ENCODE measurements at regions not wholly inside any gene's neighbourhood (a gene's known extent, or its start where the extent isn't known, plus 50 kb on each side); places are given as distances from the start of the nearest gene placed in this dataset.

GRCh38 chr2:118498943-118499342 lies 348.5 kb downstream of the EN1 start:
- no peak for DNase-seq

- DNase-seq, result no peak
These were observed 350.4 kb downstream of the EN1 start for GRCh38 chr2:118496870-118497611.

- DNase-seq, result no peak
These were observed 351.0 kb downstream of the EN1 start for GRCh38 chr2:118496467-118496866.

- DNase-seq, result no peak
These were observed 352.2 kb downstream of the EN1 start for GRCh38 chr2:118495290-118495689.

GRCh38 chr2:118493213-118493612 lies 354.2 kb downstream of the EN1 start:
- no peak for DNase-seq

GRCh38 chr2:118492335-118492734 lies 355.1 kb downstream of the EN1 start:
- DNase-seq, result no peak

- DNase-seq, result no peak
These were observed 357.1 kb downstream of the EN1 start for GRCh38 chr2:118490330-118490729.

- DNase-seq, result no peak
These were observed 357.6 kb downstream of the EN1 start for GRCh38 chr2:118489712-118490299.

GRCh38 chr2:118481299-118481698 lies 366.1 kb downstream of the EN1 start:
- DNase-seq, result no peak

GRCh38 chr2:118479020-118479419 lies 368.4 kb downstream of the EN1 start:
- DNase-seq, result no peak

GRCh38 chr2:118477111-118477862 lies 370.2 kb downstream of the EN1 start:
- DNase-seq, result no peak

GRCh38 chr2:118475622-118476205 lies 371.7 kb downstream of the EN1 start:
- DNase-seq, result no peak

- DNase-seq, result no peak
These were observed 372.9 kb downstream of the EN1 start for GRCh38 chr2:118474541-118474920.

GRCh38 chr2:118473846-118474540 lies 373.5 kb downstream of the EN1 start:
- DNase-seq, result no peak

- no peak for DNase-seq
These were observed 374.2 kb downstream of the EN1 start for GRCh38 chr2:118473241-118473640.

- DNase-seq, result no peak
These were observed 377.2 kb downstream of the EN1 start for GRCh38 chr2:118470297-118470696.

GRCh38 chr2:118469103-118469502 lies 378.3 kb downstream of the EN1 start:
- no peak for DNase-seq

- DNase-seq, result no peak
These were observed 376.4 kb downstream of the INSIG2 start for GRCh38 chr2:118464546-118465265.

- DNase-seq, result no peak
These were observed 375.8 kb downstream of the INSIG2 start for GRCh38 chr2:118464046-118464445.

GRCh38 chr2:118460425-118460824 lies 372.2 kb downstream of the INSIG2 start:
- no peak for DNase-seq

- DNase-seq, result no peak
These were observed 371.2 kb downstream of the INSIG2 start for GRCh38 chr2:118459426-118459825.

GRCh38 chr2:118457951-118458350 lies 369.7 kb downstream of the INSIG2 start:
- no peak for DNase-seq

All from CD4-positive, alpha-beta T cell treated with Interferon alpha-2 for 1 hour (primary cell).